GM18861 (cell line): ENCODE measurements at regions not wholly inside any gene's neighbourhood (a gene's known extent, or its start where the extent isn't known, plus 50 kb on each side); places are given as distances from the start of the nearest gene placed in this dataset.
"Not testable (repeated sequence)": the region's sequence is repeated elsewhere in the genome, so short reads cannot be mapped to it uniquely, and the experiment has no call there.

ENCODE experiments used
- ATAC-seq: cut with Tn5 transposase; IDR thresholded peaks from one replicate; pipeline ENCODE4 v1.9.1; 2021; ENCODE audit not compliant: unreplicated experiment

DNA sequence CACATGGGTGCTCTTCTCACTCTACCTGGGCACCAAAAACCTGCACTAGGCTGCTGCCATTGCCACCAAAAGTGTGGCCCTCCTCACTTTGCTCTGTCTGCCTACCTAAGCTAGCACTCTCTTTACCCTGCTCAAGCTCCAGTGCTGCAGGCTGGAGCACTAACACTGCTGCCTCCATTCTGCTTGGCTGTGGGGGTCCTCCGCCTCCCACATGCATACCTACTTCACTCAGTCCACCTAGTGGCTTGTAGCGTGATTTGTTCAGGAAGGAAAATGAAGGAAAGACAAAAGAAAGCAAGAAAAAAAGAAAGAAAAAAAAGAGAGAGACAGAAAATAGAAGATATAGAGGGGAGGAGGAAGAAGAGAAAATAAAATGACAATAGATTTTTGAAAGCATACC lies 1339.4 kb upstream of the CHAC2 start:
- no peak for ATAC-seq

DNA sequence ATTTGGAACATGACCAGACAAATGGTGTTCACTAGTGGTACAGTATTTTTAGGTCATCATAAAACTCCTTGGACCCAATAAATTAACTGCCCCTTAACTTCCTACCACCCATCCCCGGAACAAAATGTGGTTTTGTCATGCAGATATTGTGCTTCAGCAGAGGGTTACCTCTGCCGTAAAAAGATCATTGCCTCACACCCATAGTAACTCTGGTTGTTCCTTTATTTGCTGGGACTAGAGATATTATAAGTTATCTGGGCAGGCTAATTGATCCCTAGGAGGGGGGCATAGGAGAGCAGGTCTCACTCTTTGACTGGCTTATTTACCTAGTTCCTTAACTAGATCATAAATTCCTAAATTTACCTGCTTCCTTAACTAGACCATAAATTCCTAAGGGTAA lies 1343.9 kb upstream of the CHAC2 start:
- ATAC-seq, result no peak

DNA sequence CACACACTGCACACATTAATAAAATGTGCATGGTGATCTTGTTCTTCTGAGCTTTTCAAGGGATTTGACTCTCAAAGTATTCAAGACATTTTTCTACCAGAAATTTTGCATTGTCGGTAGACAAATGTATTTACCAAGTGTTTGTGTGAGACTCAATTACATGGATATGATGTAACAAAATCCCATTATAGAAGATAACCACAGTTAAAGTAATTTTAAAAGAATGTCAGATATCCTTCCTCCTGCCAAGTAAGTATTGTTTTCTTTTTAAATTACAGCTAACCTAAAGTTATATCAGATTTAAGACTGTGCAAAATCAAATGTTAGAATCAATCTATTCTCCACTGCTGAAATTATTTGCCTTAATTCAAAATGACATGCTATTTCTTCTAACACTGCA lies 1344.5 kb upstream of the CHAC2 start:
- ATAC-seq, result no peak

DNA sequence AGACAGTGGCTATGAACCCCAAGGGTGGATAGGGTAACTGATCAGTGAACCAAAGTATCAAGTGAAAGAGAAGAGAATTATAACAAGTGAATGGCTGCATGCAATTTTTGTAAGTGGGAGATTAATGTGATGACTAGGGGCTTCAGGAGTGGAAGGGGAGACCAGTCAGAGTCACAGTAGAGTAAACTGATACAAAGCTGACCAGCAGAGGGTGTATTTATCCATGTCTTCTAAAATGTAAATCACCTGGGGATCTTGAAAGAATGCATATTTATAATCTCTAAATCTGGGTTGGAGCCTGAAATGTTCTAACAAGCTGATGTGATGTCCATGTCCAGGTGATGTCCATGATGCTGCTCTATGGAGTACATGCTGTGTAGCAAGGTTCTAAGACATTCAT lies 1351.3 kb upstream of the CHAC2 start:
- no peak for ATAC-seq

DNA sequence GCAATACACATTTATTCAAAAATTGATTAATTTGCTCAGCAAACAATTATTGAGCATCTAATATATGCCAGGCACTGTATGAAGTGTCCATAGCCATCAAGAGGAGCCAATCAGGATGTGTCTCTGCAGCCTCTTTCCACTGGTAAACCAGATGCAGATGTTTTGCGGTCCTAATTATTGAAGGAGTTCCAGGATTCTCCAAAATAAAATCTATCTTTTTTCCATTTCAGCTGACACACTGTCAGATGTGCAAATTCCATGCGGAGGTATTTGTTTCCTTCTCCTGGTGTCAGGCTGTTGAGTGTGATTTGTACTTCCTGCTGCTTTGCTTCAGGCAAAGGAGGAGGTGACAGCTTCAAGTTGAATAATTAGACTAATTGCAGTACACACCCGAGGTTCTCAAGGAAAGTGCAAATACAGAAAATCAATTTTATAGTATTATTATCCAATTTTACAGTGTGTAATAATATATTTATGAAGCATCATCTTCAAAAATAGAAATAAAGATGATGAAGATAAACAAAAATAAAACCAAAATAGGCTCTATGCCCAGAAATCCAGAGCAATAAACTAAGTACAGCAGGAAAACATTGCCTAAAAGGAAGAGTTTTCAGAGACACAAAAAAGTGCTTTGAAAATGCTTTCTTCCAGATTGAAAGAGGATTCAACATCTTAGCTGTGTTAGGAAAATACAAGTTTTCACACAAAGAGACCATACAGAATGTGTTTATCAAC lies 1352.9 kb upstream of the CHAC2 start:
- ATAC-seq, result no peak

DNA sequence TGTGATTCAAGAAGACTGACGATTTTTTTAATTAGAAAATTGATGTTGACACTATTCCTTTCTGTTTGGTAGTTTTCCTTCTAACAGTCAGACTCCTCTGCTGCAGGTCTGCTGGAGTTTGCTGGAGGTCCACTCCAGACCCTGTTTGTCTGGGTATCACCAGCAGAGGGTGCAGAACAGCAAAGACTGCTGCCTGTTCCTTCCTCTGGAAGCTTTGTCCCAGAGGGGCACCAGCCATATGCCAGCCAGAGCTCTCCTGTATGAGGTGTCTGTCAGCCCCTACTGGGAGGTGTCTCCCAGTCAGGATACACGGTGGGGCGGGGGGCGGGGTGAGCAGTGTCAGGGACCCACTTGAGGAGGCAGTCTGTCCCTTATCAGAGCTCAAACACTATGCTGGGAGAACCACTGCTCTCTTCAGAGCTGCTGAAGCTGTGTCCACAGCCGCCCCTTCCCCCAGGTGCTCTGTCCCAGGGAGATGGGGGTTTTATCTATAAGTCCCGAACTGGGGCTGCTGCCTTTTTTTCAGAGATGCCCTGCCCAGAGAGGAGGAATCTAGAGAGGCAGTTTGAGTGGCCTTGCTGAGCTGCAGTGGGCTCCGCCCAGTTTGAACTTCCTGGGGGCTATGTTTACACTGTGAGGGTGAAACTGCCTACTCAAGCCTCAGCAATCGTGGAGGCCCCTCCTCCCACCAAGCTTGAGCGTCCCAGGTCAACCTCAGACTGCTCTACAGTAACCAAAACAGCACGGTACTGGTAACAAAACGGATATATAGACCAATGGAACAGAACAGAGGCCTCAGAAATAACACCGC lies 1358.1 kb upstream of the CHAC2 start:
- ATAC-seq, result not testable (repeated sequence)

DNA sequence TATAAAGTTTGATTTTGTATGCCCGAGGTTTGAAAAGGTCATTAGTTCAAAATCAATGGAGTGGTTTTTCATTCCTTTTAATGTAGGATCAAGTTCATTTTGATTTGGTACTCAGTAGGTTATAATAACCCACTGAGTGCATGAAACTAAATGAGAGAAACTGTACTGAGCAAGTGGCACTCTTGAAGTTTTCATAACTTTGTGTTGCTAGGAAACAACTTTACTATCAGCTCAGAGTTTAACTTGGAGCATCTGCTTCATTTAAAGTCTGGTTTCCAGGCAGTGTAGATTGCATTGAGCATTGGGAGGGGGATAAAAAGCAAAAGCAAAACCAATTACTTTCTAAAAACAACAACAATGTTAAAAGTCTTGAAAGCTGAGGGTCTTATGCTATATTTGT lies 1361.6 kb upstream of the CHAC2 start:
- ATAC-seq, result no peak

DNA sequence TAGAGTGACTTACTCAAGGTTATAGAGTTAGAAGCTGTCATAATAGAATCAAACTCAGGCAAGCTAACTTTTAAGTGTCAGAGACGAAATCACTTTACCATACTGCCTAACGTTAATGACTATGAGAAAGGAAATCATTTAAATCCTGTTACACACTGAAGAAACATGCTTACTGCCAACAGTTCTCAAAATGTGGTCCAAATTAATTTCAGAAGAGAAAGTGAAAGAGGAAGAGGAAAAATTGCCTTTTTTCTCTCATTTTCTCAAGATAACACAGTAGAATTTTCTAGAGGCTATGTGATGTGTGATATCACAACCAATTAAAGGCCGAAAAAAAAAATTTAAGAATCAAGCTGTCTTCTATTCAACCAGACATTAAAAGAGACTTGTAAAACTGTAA lies 1362.7 kb upstream of the CHAC2 start:
- ATAC-seq, result no peak

DNA sequence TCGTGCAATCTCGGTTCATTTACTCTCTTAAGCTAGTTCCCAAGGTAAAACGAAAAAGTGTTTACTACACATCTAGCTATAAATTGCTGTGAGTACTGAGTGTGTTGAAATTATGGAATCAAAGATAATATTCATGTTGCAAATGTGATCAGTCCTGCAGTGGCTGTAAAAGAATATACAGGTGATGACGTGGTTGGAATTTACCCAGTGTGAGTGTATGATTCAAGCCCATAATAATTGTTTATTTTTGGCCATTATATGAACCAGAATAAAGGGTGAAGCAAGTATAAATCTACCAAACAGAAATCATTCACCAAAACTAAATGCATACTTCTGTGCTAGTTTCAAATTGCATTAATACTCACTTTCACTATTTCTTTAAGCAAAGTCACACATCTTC lies 1363.6 kb upstream of the CHAC2 start:
- ATAC-seq, result no peak

DNA sequence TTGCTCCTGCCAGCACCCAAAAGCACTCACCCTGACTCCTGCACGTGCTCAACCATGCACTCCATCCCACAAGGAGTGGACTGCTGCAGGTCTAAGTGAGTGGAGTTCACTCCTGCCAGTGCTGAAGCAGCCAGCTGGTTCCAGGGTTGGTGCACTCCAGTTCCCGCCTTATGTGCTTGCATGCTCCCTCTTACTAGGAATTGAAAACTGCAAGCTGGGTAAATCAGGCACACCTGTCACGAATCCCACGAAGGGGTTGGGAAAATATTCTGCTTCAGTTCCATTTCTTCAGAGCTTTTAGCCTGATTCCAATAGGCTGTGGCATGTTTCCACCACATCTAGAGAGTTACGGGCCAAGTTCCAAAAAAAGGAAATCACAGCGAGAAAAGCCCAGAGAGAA lies 1365.5 kb upstream of the CHAC2 start:
- ATAC-seq, result no peak

DNA sequence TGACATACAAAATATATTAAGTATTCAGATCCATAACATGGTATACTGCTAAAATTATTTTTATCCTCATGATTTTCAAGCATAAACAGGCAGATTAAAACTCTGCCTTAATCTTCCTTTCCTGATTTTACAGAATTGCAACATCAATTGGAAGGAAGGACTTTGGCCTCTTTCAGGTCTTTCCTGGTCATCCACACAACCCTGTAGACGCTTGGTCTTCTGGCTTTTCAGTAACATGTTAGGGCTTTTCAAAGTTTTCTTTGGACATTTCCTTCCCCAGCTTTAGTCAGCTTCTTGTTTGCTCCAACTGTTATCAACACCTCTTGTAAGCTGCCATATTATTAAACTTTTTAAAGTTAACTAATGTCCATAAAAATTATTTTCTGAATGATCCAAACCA lies 1364.9 kb upstream of the NRXN1 start:
- ATAC-seq, result no peak

DNA sequence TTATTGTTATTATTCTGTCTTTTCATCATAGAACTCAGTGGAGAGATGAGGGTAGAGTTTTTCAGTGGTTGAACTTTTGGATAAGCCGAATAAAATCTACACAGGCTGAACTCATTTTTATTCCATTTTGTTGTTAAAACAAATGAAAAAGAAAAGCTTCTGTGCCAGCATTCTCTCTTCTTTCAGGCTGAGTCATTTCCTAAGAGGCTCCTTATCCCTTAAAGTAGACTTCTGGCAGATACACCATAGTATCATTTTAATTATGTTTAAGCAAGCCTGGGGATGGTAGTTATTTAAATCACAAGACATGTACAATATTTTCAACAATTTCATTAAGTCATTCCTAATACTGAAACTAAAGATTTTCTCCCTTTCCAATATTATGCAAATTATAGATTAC lies 1364.0 kb upstream of the NRXN1 start:
- ATAC-seq, result no peak

DNA sequence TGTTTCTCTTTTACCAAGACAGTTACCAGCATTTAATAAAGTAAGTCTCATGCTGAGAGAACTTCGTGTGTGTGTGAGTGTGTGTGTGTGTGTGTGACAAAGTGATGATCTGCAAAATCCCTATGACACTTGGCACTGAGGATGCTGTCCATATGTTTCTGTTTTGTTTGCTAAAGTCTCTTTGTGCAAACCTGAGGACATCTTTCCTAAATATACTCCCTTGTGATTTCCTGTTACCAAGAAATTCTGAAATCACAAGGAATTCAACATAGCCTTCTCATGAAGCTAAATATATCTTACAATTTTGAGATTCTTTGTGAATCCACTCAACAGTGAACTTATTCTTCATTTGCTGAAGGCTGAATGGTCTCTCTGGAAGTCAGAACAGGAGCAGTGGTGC lies 1359.7 kb upstream of the NRXN1 start:
- ATAC-seq, result no peak

DNA sequence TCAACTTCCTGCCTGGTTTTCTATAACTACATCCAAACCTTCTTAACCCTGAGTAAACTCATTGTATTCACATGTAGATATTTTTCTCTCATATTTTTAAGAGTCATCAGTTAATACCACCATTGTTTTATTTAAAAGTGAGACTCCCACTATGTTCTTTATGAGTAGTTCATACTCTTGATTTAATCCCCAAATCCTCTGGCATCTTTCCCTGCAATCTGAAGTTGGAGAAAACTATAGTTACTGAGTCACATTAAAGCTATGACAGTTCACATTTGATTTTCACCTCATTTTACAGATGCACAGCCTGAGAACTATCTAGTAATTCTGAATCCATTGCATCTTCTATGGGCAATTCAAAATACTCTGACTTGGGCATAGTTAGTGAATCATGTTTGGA lies 1358.7 kb upstream of the NRXN1 start:
- no peak for ATAC-seq

DNA sequence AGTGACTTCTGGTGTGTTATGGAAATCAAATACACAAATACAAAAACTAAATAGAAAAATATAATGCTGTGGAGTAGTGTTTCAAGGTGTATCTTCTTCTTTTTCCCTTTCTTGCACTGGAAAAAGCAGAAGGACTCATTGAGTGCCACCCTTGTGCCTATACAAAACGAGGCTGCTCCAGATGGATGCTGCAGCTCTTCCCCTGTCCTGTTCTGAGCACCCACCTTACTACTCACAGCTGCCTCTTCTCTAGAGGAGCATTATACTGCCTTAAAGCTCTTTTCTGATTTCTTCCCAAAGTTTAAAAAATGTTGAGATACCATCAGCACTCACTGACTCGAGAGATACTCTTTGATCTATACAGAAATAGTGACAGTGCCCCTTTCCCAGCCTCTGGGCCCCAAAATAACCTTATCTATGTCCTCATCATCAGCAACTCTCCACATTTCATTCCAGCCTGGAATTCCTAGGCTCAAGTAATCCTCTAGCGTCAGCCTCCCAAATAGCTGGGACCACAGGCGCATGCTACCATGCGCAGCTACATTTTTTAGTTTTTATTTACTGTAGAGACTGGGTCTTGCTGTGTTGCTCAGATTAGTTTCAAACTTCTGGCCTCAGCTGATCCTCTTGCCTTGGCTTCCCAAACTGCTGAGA lies 1356.1 kb upstream of the NRXN1 start:
- ATAC-seq, result no peak

DNA sequence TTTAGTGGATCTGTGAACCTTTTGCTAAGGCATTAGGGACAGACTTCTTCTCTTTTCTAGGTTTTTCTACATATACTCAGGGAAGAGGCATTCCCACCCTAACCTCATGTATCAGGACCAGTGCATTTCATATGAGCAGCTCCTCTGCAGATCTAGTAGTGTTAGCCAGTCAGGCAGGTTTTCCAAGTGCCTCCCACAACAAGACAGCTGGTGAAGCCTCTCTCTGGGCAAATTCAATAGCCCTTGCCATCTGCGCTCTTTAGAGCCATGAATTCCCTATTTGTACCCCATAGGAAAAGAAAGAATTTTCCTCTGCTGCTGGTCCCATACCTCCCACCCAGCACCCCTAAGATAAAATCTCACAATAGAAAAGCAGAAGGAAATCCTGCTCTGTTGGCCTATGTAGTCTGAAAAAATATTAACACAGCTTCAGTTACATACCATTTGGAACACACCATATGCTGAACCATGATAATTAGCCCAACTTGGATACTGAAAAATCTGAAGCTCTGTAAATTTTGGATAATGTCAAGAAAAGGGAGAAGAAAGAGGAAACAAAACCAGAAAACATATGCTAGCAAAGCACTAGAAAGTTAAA lies 1354.6 kb upstream of the NRXN1 start:
- no peak for ATAC-seq

DNA sequence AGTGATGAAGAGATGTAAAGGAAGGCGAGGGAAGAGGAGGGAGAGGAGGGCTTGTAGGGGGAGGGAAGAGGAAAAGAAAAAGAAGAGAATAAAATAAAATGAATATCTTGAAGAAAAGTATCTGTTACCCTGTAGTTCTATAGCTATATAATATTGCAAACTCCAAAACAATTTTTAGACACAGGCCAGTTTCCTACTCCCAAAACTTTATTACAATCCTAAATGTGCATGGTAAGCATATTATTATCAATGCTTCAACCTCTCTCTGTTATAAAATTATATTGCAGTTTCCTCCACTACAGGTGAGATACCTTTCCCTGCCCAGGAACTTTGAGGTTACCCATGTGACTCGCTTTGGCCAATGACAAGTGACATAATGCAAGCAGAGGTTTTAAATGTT lies 1351.6 kb upstream of the NRXN1 start:
- ATAC-seq, result no peak

DNA sequence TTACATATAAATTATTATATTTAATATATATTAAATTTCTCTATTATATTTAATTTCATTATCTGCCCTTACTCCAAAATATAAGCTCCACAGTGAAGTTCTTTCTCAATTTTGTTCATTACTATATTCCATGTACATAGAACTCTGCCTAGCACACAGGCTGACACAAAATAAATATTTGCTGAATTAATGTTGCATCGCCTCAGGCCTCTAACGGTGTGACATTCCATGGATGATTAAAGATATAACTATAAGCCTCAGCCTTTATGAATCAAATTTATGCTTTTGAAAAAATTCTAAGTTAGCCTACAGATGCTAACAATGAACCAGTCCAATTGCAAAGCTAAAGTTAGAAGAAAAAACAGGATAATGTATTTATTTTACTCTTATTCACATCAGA lies 1337.2 kb upstream of the NRXN1 start:
- no peak for ATAC-seq

DNA sequence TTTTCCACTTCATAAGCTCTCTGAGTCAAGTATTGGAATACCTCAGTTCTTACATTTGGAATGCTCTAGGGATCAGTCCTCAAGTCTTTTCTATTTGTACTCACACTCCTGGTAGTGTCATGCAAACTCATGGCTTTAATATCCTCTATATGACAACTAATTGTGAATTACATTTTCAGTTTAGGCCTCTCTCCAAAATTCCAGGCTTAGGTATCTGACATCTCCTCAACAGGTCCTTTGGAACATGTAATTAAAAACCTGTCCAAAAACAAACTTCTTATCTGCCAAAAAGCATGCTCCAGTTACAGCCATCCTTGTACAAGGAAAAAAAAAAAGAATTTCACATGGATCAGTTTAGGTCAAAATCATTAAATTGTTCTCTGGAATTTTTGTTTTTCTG lies 1336.2 kb upstream of the NRXN1 start:
- ATAC-seq, result no peak

DNA sequence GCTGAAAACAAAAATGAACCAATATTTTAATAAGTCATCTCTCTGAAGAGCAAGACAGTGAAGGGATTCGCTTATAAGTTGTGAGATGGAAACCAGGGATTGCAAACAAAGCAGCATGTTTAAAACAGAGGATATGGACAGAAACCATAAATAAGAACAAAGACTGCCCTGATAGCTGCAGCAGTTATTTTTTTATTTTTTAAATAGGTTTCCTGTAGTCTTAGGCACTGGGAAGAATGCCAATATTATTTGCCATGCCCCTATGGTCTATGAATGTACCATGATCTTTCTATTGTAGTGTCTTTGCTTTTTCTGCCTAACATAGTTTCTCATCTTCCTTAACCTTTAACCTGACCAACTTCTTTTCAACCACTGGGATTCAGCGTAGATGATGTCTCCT lies 1334.0 kb upstream of the NRXN1 start:
- no peak for ATAC-seq

DNA sequence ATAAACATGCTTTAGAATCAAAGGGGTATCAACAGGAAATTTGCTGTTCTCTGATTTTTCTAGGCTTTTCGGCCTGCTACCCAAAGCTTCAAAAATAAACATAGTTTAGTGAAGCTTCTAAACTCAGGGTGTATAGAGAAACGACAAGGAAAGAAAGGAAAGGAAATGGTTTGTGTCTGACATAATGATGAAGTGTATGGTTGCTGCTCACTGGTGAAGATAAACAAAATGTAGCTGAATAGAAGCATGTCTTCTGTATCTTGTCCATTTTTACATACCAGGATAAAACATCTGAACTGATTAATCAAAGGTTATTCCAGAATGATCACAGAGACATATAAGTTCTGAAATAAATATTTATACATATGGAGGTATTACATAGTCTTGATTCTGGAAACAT lies 1324.6 kb upstream of the NRXN1 start:
- ATAC-seq, result no peak

DNA sequence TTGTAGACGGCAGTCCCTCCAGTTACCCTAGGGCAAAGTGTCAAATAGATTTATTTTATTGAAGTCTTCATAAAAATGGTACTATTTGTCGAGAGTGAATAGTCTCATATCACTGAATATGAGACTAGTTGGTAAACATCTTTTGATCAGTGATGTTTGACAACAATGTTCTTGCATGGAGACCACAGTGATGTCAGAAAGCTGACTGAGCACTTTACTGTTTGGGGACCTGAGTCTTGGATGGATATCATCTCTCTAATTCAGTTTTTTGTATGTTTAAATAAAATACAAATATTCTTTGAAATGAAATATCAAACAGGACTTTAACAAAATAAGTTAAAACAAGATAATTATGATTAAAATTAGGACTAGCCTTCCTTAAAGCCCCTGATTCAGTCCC lies 1315.4 kb upstream of the NRXN1 start:
- no peak for ATAC-seq
